ES-I3 (cell line): ENCODE measurements at regions not wholly inside any gene's neighbourhood (a gene's known extent, or its start where the extent isn't known, plus 50 kb on each side); places are given as distances from the start of the nearest gene placed in this dataset.
"Not testable (repeated sequence)": the region's sequence is repeated elsewhere in the genome, so short reads cannot be mapped to it uniquely, and the experiment has no call there.

ENCODE experiments used
- H3K36me3 ChIP-seq: 2 replicates; pipeline ENCODE4 v1.6.1; 2013; ENCODE audit warnings: mild to moderate bottlenecking, low read length, control low read depth, moderate library complexity; ENCODE audit not compliant: insufficient read depth
- H3K4me1 ChIP-seq: 2 replicates; pipeline ENCODE4 v1.6.1; 2013; ENCODE audit warnings: mild to moderate bottlenecking, control low read depth, low read length; ENCODE audit not compliant: insufficient read depth
- H3K9ac ChIP-seq: 2 replicates; pipeline ENCODE4 v1.6.1; 2013; ENCODE audit warnings: low read depth, mild to moderate bottlenecking, low read length, moderate library complexity
- H3K9me3 ChIP-seq: 2 replicates; pipeline ENCODE4 v1.6.1; 2013; ENCODE audit warnings: mild to moderate bottlenecking, low read length, moderate library complexity; ENCODE audit not compliant: control insufficient read depth, insufficient read depth

GRCh38 chr11:121927789-121928188 lies 188.2 kb downstream of the BLID start:
- Histone ChIP-seq H3K4me1 (peaks cover 13% of the 10 kb centered on the region), H3K9ac (no peak overlapping the region), H3K9me3 (no peaks in the 10 kb centered on the region), H3K36me3 (no peaks in the 10 kb centered on the region)

GRCh38 chr11:121927097-121927785 lies 188.8 kb downstream of the BLID start:
- no peaks in the 10 kb centered on the region for H3K9me3 ChIP-seq
- H3K4me1 ChIP-seq: peaks cover 10% of the 10 kb centered on the region; the same call in 1 of the 2 replicates
- no peak overlapping the region for H3K9ac ChIP-seq
- no peaks in the 10 kb centered on the region for H3K36me3 ChIP-seq

- H3K9ac ChIP-seq: no peak overlapping the region
- H3K4me1 ChIP-seq: 0 out of 2 replicates have a peak, but pooled peaks cover 5% of the 10 kb centered on the region
- H3K36me3 ChIP-seq: no peaks in the 10 kb centered on the region
- H3K9me3 ChIP-seq: no peaks in the 10 kb centered on the region
Observed at GRCh38 chr11:121924191-121924590, 191.8 kb downstream of the BLID start.

- Histone ChIP-seq H3K4me1 (no peaks in the 10 kb centered on the region), H3K9me3 (no peaks in the 10 kb centered on the region), H3K9ac (no peak overlapping the region), H3K36me3 (no peaks in the 10 kb centered on the region)
Observed at GRCh38 chr11:121917482-121917881, 198.5 kb downstream of the BLID start.

- Histone ChIP-seq H3K9ac (no peak overlapping the region), H3K9me3 (no peaks in the 10 kb centered on the region), H3K36me3 (no peaks in the 10 kb centered on the region), H3K4me1 (no peaks in the 10 kb centered on the region)
Observed at GRCh38 chr11:121914508-121915059, 201.4 kb downstream of the BLID start.

- Histone ChIP-seq H3K9ac (no peak overlapping the region), H3K4me1 (no peaks in the 10 kb centered on the region), H3K36me3 (no peaks in the 10 kb centered on the region), H3K9me3 (no peaks in the 10 kb centered on the region)
Observed at GRCh38 chr11:121909596-121909995, 206.4 kb downstream of the BLID start.

GRCh38 chr11:121907379-121907778 lies 208.6 kb downstream of the BLID start:
- Histone ChIP-seq H3K36me3 (no peaks in the 10 kb centered on the region), H3K9ac (no peak overlapping the region), H3K4me1 (no peaks in the 10 kb centered on the region), H3K9me3 (no peaks in the 10 kb centered on the region)

GRCh38 chr11:121904148-121904547 lies 211.9 kb downstream of the BLID start:
- Histone ChIP-seq H3K9ac (no peak overlapping the region), H3K36me3 (no peaks in the 10 kb centered on the region), H3K4me1 (no peaks in the 10 kb centered on the region), H3K9me3 (no peaks in the 10 kb centered on the region)

- Histone ChIP-seq H3K36me3 (no peaks in the 10 kb centered on the region), H3K4me1 (no peaks in the 10 kb centered on the region), H3K9me3 (no peaks in the 10 kb centered on the region), H3K9ac (no peak overlapping the region)
Observed at GRCh38 chr11:121901886-121902285, 214.1 kb downstream of the BLID start.

GRCh38 chr11:121901417-121901816 lies 214.6 kb downstream of the BLID start:
- H3K9me3 ChIP-seq, H3K9ac ChIP-seq, H3K36me3 ChIP-seq, H3K4me1 ChIP-seq: not testable (repeated sequence)

GRCh38 chr11:121899520-121899919 lies 216.5 kb downstream of the BLID start:
- H3K36me3 ChIP-seq: no peaks in the 10 kb centered on the region
- H3K9me3 ChIP-seq: no peaks in the 10 kb centered on the region
- H3K4me1 ChIP-seq: no peaks in the 10 kb centered on the region; the same call in 1 of the 2 replicates
- H3K9ac ChIP-seq: no peak overlapping the region

GRCh38 chr11:121898903-121899302 lies 217.1 kb downstream of the BLID start:
- Histone ChIP-seq H3K9ac (no peak overlapping the region), H3K9me3 (no peaks in the 10 kb centered on the region)

GRCh38 chr11:121895919-121896318 lies 220.1 kb downstream of the BLID start:
- peaks cover 17% of the 10 kb centered on the region for H3K4me1 ChIP-seq
- H3K9ac ChIP-seq: no peak overlapping the region
- H3K9me3 ChIP-seq: no peaks in the 10 kb centered on the region
- H3K36me3 ChIP-seq: no peaks in the 10 kb centered on the region

More at GRCh38 chr11:121898903-121899302, 217.1 kb downstream of the BLID start:
- Histone ChIP-seq H3K4me1 (no peaks in the 10 kb centered on the region; the same call in 1 of the 2 replicates), H3K36me3 (no peaks in the 10 kb centered on the region)

GRCh38 chr11:121894581-121894980 lies 221.4 kb downstream of the BLID start:
- H3K4me1 ChIP-seq: peaks cover 17% of the 10 kb centered on the region

GRCh38 chr11:121892863-121893262 lies 223.2 kb downstream of the BLID start:
- H3K4me1 ChIP-seq: peaks cover 17% of the 10 kb centered on the region
- H3K36me3 ChIP-seq: no peaks in the 10 kb centered on the region
- H3K9me3 ChIP-seq: no peaks in the 10 kb centered on the region; the same call in 1 of the 2 replicates
- H3K9ac ChIP-seq: no peak overlapping the region

More at GRCh38 chr11:121894581-121894980, 221.4 kb downstream of the BLID start:
- no peaks in the 10 kb centered on the region for H3K36me3 ChIP-seq
- no peaks in the 10 kb centered on the region; the same call in 1 of the 2 replicates for H3K9me3 ChIP-seq
- no peak overlapping the region for H3K9ac ChIP-seq
